Chondrocyte (in vitro differentiated cells): ENCODE measurements at regions not wholly inside any gene's neighbourhood (a gene's known extent, or its start where the extent isn't known, plus 50 kb on each side); places are given as distances from the start of the nearest gene placed in this dataset.

Source experiments
- DNase-seq: peaks from one replicate; pipeline ENCODE4 v3.0.0; 2021; ENCODE audit warnings: mixed read lengths, low spot score
- H3K27ac Mint-ChIP-seq: one replicate; pipeline ENCODE4 v1.8.0; 2021; ENCODE audit warnings: mild to moderate bottlenecking, moderate library complexity, mixed read lengths; ENCODE audit not compliant: unreplicated experiment
- H3K27me3 Mint-ChIP-seq: 2 replicates; pipeline ENCODE4 v1.8.0; 2021; ENCODE audit warnings: low read depth, mixed read lengths
- H3K36me3 Mint-ChIP-seq: 2 replicates; pipeline ENCODE4 v1.8.0; 2021; ENCODE audit warnings: low read depth, mixed read lengths
- H3K4me1 Mint-ChIP-seq: 2 replicates; pipeline ENCODE4 v1.8.0; 2021; ENCODE audit warnings: low read depth, mild to moderate bottlenecking, mixed read lengths
- H3K4me3 Mint-ChIP-seq: one replicate; pipeline ENCODE4 v1.8.0; 2021; ENCODE audit warnings: mild to moderate bottlenecking, moderate library complexity, mixed read lengths; ENCODE audit not compliant: unreplicated experiment
- H3K9me3 Mint-ChIP-seq: 2 replicates; pipeline ENCODE4 v1.8.0; 2021; ENCODE audit warnings: low read depth, mixed read lengths
- TF ChIP-seq, protein P1 (sequence below): fragments of 200-600 bp; sonication (generic); IDR thresholded peaks from 2 replicates; pipeline ENCODE4 v1.5.0; 2021; ENCODE audit warnings: antibody characterized with exemption, mild to moderate bottlenecking, moderate library complexity

DNA sequence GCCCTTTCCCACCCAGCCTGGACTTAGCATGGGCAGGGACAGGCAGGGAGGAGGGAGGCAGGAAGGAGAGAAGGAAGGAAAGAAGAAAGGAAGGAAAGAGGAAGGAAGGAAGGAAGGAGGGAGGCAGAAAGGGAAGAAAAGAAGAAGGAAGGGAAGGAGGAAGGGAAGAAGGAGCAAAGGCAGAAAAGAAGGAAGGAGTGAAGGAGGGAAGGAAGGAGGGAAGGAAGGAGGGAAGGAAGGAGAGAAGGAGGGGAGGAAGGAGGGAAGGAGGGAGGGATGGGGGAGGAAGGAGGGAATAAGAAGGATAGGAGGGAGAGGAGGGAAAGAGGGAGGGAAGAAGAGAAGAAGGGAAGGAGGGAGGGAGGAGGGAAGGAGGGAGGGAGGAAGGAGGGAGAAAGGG, 110.4 kb downstream of the SALL1 start:
- H3K9me3 Mint-ChIP-seq = no peaks in the 10 kb centered on the region
- H3K27ac Mint-ChIP-seq = no peak overlapping the region
- H3K4me3 Mint-ChIP-seq = no peak overlapping the region
- DNase-seq = no peak
- TF ChIP-seq, protein P1, sequence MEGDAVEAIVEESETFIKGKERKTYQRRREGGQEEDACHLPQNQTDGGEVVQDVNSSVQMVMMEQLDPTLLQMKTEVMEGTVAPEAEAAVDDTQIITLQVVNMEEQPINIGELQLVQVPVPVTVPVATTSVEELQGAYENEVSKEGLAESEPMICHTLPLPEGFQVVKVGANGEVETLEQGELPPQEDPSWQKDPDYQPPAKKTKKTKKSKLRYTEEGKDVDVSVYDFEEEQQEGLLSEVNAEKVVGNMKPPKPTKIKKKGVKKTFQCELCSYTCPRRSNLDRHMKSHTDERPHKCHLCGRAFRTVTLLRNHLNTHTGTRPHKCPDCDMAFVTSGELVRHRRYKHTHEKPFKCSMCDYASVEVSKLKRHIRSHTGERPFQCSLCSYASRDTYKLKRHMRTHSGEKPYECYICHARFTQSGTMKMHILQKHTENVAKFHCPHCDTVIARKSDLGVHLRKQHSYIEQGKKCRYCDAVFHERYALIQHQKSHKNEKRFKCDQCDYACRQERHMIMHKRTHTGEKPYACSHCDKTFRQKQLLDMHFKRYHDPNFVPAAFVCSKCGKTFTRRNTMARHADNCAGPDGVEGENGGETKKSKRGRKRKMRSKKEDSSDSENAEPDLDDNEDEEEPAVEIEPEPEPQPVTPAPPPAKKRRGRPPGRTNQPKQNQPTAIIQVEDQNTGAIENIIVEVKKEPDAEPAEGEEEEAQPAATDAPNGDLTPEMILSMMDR = no peak
- no peaks in the 10 kb centered on the region for H3K4me1 Mint-ChIP-seq
- H3K36me3 Mint-ChIP-seq = no peaks in the 10 kb centered on the region
- peaks cover 3% of the 10 kb centered on the region for H3K27me3 Mint-ChIP-seq

DNA sequence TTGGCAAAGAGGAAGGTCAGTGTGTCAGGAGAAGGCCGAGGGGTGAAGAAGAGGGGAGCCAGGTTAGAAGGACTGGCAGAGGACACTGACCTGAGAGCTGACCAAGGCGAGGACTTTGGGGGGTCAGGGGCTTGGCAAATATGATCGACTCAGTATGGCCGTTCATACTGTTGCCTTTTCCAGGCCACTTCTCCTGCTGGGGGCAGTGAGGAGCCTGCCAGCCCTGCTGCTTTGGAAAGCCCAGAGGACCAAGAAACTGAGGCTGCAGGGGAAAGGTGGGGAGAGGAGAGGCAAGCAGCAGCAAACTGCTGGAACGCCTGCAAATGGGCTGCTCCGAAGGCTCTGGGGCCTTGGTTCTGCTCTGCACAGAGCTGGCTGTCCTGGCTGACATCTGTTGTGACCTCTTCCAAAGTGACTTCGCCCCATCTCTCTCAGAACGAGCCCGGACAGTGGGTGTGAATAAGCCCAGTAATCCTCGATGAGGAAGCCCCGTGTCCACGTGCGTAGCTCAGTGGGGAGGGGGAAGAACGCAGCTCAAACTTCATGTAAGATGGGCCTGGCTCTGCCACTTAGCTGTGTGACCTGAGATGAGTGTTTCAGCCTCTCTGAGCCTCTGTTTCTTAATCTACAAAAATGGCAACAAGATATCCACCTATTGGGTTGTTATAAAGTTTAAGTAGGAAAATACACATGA, 111.3 kb downstream of the SALL1 start:
- TF ChIP-seq, protein P1 = no peak
- no peak for DNase-seq
- Mint-ChIP-seq H3K4me1 (no peaks in the 10 kb centered on the region), H3K27ac (no peak overlapping the region), H3K4me3 (no peak overlapping the region), H3K27me3 (peaks cover 3% of the 10 kb centered on the region), H3K36me3 (no peaks in the 10 kb centered on the region), H3K9me3 (no peaks in the 10 kb centered on the region)

DNA sequence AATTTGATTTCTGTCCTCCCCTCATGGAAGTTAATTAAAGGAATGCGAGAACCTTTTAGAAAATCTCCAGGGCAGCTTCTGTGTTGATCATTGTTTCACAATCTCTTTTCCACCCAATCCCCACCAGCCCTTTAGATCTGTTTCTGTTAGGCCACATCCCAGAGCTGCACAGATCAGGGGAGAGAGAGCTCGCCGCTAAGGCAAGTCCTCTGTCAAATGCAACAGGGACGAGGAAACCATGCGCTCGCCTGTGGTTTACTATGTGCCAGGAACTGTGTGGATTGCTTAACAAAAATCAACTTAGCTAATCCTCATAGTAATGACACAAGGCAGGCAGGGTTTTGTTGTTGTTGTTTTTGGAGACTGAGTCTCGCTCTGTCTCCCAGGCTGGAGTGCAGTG, 115.4 kb downstream of the SALL1 start:
- H3K9me3 Mint-ChIP-seq = no peaks in the 10 kb centered on the region
- TF ChIP-seq, protein P1 = no peak

DNA sequence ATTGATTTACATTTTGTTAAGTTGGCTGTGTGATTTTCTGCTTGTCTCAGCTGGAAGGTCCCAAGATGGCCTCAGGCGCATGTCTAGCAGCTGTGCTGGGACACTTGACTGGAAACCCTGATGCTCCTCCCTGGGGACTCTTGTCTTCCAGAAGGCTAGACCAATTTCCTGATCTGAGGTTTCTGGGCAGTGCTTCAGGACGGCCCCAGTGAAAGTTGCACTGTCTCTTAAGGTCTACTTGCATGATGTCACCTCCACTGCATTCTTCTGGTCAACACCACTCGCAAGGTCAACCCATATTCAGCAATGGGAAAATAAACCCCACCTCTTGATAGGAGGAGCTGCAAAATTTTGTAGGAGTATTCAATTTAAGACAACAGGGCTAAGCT, 116.0 kb downstream of the SALL1 start:
- DNase-seq = no peak
- TF ChIP-seq, protein P1 = no peak
- no peaks in the 10 kb centered on the region for H3K36me3 Mint-ChIP-seq
- no peak overlapping the region for H3K27ac Mint-ChIP-seq
- H3K27me3 Mint-ChIP-seq = peaks cover 6% of the 10 kb centered on the region
- peaks cover 4% of the 10 kb centered on the region for H3K4me1 Mint-ChIP-seq
- H3K9me3 Mint-ChIP-seq = no peaks in the 10 kb centered on the region
- H3K4me3 Mint-ChIP-seq = no peak overlapping the region

More for the DNA sequence above, 115.4 kb downstream of the SALL1 start:
- no peak for DNase-seq
- H3K36me3 Mint-ChIP-seq = no peaks in the 10 kb centered on the region
- H3K27ac Mint-ChIP-seq = no peak overlapping the region
- peaks cover 4% of the 10 kb centered on the region for H3K4me1 Mint-ChIP-seq
- H3K4me3 Mint-ChIP-seq = no peak overlapping the region
- peaks cover 6% of the 10 kb centered on the region for H3K27me3 Mint-ChIP-seq

DNA sequence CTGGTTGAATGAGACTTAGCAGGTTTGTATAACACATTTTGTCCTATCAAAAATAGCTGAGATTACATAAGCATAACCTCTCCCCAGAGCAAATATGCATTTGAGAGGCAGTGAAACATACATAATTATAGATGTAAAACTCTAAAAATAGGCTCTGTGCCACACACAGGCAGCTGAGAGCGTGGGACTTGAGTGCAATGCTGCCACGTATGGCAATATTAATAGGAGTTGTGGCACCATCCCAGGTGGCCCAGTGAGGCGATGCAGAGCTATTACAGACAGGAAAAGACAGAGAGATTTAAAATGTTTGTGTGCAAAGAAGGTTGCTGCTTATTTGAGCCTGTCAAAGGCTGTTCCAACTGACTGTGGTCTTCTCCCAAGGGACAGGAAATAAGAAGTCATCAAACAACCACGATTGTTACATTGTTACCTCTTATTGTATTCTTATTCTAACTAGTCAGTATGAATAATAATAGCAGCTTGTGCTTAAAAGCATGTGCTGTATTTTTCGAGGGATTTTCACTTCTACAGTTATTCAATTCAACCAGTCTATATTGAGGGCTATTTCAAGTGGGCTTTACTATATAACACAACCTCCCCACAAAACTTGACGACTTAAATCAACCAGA, 116.5 kb downstream of the SALL1 start:
- Mint-ChIP-seq H3K27me3 (peaks cover 6% of the 10 kb centered on the region), H3K27ac (no peak overlapping the region), H3K4me3 (no peak overlapping the region), H3K9me3 (no peaks in the 10 kb centered on the region), H3K4me1 (peaks cover 4% of the 10 kb centered on the region), H3K36me3 (no peaks in the 10 kb centered on the region)
- TF ChIP-seq, protein P1 = no peak
- DNase-seq = no peak
